GM06990 (cell line): ENCODE measurements at regions not wholly inside any gene's neighbourhood (a gene's known extent, or its start where the extent isn't known, plus 50 kb on each side); places are given as distances from the start of the nearest gene placed in this dataset.
"Not testable (repeated sequence)": the region's sequence is repeated elsewhere in the genome, so short reads cannot be mapped to it uniquely, and the experiment has no call there.

Experiments
- DNase-seq: peaks from one replicate; pipeline ENCODE4 v3.0.0-alpha.2; 2011; ENCODE audit not compliant: insufficient read length; ENCODE audit errors: extremely low read depth
- H3K27me3 ChIP-seq: replicated peaks from 2 replicates; pipeline ENCODE4 v1.6.0; 2011; ENCODE audit warnings: low read length; ENCODE audit not compliant: control insufficient read depth, insufficient read depth
- H3K36me3 ChIP-seq: 2 replicates; pipeline ENCODE4 v1.5.1; 2011; ENCODE audit warnings: low read length; ENCODE audit not compliant: control insufficient read depth, insufficient read depth
- H3K4me3 ChIP-seq: replicated peaks from 2 replicates; pipeline ENCODE4 v1.5.1; 2011; ENCODE audit warnings: low read depth, mild to moderate bottlenecking, control low read depth, low read length
- CTCF ChIP-seq: IDR thresholded peaks from 2 replicates; pipeline ENCODE4 v1.5.1; 2011; ENCODE audit warnings: low read length, control low read depth, mild to moderate bottlenecking, inconsistent platforms; ENCODE audit not compliant: insufficient read depth, poor library complexity, severe bottlenecking

GRCh38 chr2:116809109-116809508, 1005.4 kb upstream of the DDX18 start:
- Histone ChIP-seq H3K4me3 (no peak overlapping the region), H3K27me3 (no peaks in the 10 kb centered on the region), H3K36me3 (no peaks in the 10 kb centered on the region)
- TF ChIP-seq CTCF: no peak
- no peak for DNase-seq

DNA sequence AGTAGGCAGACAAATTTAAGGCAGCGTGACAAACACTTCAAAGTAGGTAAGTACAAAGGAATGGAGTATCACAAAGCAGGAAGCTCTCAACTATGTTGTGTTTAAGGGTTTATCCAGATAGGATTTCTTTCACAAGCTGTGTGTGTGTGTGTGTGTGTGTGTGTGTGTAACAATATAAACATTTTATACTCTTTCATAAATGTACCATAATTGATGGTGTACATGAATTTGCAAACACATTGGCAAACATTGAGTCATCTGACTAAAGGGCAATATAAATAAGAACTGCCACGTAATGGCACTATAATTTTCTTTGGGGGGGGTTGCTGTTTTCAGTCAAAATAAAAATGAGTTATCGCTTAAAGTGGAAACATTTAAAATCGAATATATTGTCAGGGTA, 1004.4 kb upstream of the DDX18 start:
- Histone ChIP-seq H3K27me3 (no peaks in the 10 kb centered on the region), H3K36me3 (no peaks in the 10 kb centered on the region), H3K4me3 (no peak overlapping the region)
- TF ChIP-seq CTCF: no peak
- DNase-seq: no peak

- Histone ChIP-seq H3K4me3 (no peak overlapping the region), H3K36me3 (no peaks in the 10 kb centered on the region), H3K27me3 (no peaks in the 10 kb centered on the region)
- no peak for TF ChIP-seq CTCF
- no peak for DNase-seq
Observed at GRCh38 chr2:116810645-116811044, 1003.8 kb upstream of the DDX18 start.

GRCh38 chr2:116819355-116819754, 995.1 kb upstream of the DDX18 start:
- TF ChIP-seq CTCF: no peak
- H3K4me3 ChIP-seq: no peak overlapping the region
- no peaks in the 10 kb centered on the region for H3K36me3 ChIP-seq
- DNase-seq: no peak
- no peaks in the 10 kb centered on the region for H3K27me3 ChIP-seq

DNA sequence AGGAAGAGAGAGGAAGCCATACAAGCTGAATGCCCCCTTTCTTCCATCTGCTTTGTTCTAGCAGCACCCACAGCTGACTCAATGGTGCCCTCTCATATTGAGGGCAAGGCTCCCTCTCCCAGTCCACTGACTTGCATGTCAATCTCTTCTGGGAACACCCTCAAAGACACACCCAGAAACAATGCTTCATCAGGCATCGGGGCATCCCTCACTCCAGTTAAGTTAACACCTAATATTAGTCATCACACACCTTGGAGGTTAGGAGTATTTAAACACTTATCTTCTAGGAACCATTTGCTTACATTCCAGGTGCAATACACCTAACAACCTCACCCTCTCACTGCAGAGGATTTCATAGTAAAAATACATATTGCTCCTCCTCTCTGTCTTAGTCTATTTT, 993.5 kb upstream of the DDX18 start:
- Histone ChIP-seq H3K27me3 (no peaks in the 10 kb centered on the region), H3K36me3 (no peaks in the 10 kb centered on the region), H3K4me3 (no peak overlapping the region)
- TF ChIP-seq CTCF: no peak
- no peak for DNase-seq

- H3K27me3 ChIP-seq, H3K36me3 ChIP-seq, DNase-seq, H3K4me3 ChIP-seq: not testable (repeated sequence)
Observed at GRCh38 chr2:116829543-116829942, 984.9 kb upstream of the DDX18 start.

DNA sequence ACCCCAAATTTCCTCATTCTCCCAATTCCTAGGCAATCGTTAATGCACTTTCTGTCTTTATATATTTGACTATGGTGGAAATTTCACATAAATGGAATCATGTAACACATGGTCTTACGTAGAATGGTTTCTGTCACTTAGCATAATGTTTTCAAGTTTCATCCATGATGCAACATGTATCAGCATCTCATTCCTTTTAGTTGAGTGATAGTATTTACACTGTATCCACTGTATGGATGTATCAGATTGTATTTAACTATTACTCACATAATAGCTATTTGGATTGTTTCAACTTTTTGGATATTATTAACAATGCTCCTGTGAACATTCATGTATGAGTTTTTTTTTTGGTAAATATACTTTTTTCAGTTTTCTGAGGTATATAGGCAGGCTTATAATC, 982.3 kb upstream of the DDX18 start:
- H3K4me3 ChIP-seq: no peak overlapping the region
- H3K36me3 ChIP-seq: no peaks in the 10 kb centered on the region
- H3K27me3 ChIP-seq: no peaks in the 10 kb centered on the region
- no peak for TF ChIP-seq CTCF
- DNase-seq: no peak
